Hindlimb muscle (tissue), 1 donor: ENCODE measurements at regions not wholly inside any gene's neighbourhood (a gene's known extent, or its start where the extent isn't known, plus 50 kb on each side); places are given as distances from the start of the nearest gene placed in this dataset.
"Not testable (repeated sequence)": the region's sequence is repeated elsewhere in the genome, so short reads cannot be mapped to it uniquely, and the experiment has no call there.

Experiments
- DNase-seq: peaks from one replicate; pipeline ENCODE4 v3.0.0-alpha.2; 2013

GRCh38 chr12:74015118-74015517, 522.5 kb upstream of the ATXN7L3B start:
- DNase-seq, result no peak

GRCh38 chr12:74016324-74016723, 521.3 kb upstream of the ATXN7L3B start:
- DNase-seq, result not testable (repeated sequence)

GRCh38 chr12:74018849-74019248, 518.8 kb upstream of the ATXN7L3B start:
- DNase-seq, result no peak

GRCh38 chr12:74021937-74022336, 515.7 kb upstream of the ATXN7L3B start:
- peak; percentile 11 for DNase-seq

- no peak for DNase-seq
These were observed 506.6 kb upstream of the ATXN7L3B start for GRCh38 chr12:74031045-74031444.

GRCh38 chr12:74033531-74033930, 504.1 kb upstream of the ATXN7L3B start:
- no peak for DNase-seq

- DNase-seq, result not testable (repeated sequence)
These were observed 498.5 kb upstream of the ATXN7L3B start for GRCh38 chr12:74039138-74039537.

- DNase-seq, result no peak
These were observed 494.3 kb upstream of the ATXN7L3B start for GRCh38 chr12:74043343-74043742.

GRCh38 chr12:74049348-74049747, 488.3 kb upstream of the ATXN7L3B start:
- no peak for DNase-seq

GRCh38 chr12:74051848-74052247, 485.8 kb upstream of the ATXN7L3B start:
- DNase-seq, result no peak

GRCh38 chr12:74066476-74066875, 471.2 kb upstream of the ATXN7L3B start:
- DNase-seq, result no peak

- no peak for DNase-seq
These were observed 466.5 kb upstream of the ATXN7L3B start for GRCh38 chr12:74071182-74071581.

GRCh38 chr12:74076918-74077317, 460.7 kb upstream of the ATXN7L3B start:
- DNase-seq, result no peak

GRCh38 chr12:74105434-74105833, 432.2 kb upstream of the ATXN7L3B start:
- peak; percentile 11 for DNase-seq

- DNase-seq, result no peak
These were observed 428.9 kb upstream of the ATXN7L3B start for GRCh38 chr12:74108729-74109128.

GRCh38 chr12:74111688-74112360, 425.8 kb upstream of the ATXN7L3B start:
- DNase-seq, result peak; percentile 11

GRCh38 chr12:74119811-74120362, 417.7 kb upstream of the ATXN7L3B start:
- DNase-seq, result no peak

GRCh38 chr12:74120644-74121043, 417.0 kb upstream of the ATXN7L3B start:
- DNase-seq, result no peak

- no peak for DNase-seq
These were observed 407.9 kb upstream of the ATXN7L3B start for GRCh38 chr12:74129702-74130101.

GRCh38 chr12:74144396-74144795, 393.2 kb upstream of the ATXN7L3B start:
- DNase-seq, result no peak

- no peak for DNase-seq
These were observed 392.3 kb upstream of the ATXN7L3B start for GRCh38 chr12:74145328-74145727.

GRCh38 chr12:74148849-74149248, 388.8 kb upstream of the ATXN7L3B start:
- no peak for DNase-seq

- DNase-seq, result no peak
These were observed 385.3 kb upstream of the ATXN7L3B start for GRCh38 chr12:74152370-74152769.

GRCh38 chr12:74166096-74166495, 371.5 kb upstream of the ATXN7L3B start:
- DNase-seq, result no peak

- no peak for DNase-seq
These were observed 368.0 kb upstream of the ATXN7L3B start for GRCh38 chr12:74169607-74170006.
